ENCODE measurements at regions not wholly inside any gene's neighbourhood (a gene's known extent, or its start where the extent isn't known, plus 50 kb on each side); places are given as distances from the start of the nearest gene placed in this dataset.

DNA sequence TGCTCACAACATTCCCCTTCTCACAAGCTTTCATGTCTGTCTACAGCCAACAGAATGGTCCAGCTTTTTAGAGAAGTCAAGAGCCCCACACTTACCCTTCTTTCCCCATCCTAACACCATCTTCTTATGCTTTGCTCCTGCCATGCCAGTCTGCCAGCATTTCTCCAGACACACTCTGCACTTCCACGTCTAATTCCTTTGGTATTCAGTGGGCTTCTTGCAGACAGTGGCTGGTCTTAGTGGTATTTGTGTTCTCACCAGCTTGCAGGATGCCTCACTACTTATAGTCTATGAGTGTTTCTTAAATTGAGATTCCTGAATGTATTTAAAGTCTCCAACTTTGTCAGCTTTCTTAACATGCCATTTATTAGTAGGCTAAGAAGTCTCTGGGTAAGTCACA lies 154.4 kb downstream of the BBOX1 start:
- WGBS, 2 donors = 68 to 75% methylated on average over 1 of the region's 1 CpG
- TF ChIP-seq, protein P1, sequence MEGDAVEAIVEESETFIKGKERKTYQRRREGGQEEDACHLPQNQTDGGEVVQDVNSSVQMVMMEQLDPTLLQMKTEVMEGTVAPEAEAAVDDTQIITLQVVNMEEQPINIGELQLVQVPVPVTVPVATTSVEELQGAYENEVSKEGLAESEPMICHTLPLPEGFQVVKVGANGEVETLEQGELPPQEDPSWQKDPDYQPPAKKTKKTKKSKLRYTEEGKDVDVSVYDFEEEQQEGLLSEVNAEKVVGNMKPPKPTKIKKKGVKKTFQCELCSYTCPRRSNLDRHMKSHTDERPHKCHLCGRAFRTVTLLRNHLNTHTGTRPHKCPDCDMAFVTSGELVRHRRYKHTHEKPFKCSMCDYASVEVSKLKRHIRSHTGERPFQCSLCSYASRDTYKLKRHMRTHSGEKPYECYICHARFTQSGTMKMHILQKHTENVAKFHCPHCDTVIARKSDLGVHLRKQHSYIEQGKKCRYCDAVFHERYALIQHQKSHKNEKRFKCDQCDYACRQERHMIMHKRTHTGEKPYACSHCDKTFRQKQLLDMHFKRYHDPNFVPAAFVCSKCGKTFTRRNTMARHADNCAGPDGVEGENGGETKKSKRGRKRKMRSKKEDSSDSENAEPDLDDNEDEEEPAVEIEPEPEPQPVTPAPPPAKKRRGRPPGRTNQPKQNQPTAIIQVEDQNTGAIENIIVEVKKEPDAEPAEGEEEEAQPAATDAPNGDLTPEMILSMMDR (IDR thresholded peaks at IDR 0.05) = no peak
- ATAC-seq = no peak
- Histone ChIP-seq H3K4me3 (no peak overlapping the region), H3K36me3 (no peaks in the 10 kb centered on the region), H3K27me3 (peaks cover 0 to 4% (median 0%) of the 10 kb centered on the region in 7 donors), H3K4me1 (peaks cover 0 to 3% (median 0%) of the 10 kb centered on the region in 9 donors), H3K9me3 (no peaks in the 10 kb centered on the region), H3K27ac (no peak overlapping the region)
- intact Hi-C loops (cut with DNase I) = loop anchor here in 1 of 10 donors (10.0 kb wide), 1 partner anchor 170 kb away; the partner anchor contains the start of gene CCDC34
- DNase-seq = no peak

DNA sequence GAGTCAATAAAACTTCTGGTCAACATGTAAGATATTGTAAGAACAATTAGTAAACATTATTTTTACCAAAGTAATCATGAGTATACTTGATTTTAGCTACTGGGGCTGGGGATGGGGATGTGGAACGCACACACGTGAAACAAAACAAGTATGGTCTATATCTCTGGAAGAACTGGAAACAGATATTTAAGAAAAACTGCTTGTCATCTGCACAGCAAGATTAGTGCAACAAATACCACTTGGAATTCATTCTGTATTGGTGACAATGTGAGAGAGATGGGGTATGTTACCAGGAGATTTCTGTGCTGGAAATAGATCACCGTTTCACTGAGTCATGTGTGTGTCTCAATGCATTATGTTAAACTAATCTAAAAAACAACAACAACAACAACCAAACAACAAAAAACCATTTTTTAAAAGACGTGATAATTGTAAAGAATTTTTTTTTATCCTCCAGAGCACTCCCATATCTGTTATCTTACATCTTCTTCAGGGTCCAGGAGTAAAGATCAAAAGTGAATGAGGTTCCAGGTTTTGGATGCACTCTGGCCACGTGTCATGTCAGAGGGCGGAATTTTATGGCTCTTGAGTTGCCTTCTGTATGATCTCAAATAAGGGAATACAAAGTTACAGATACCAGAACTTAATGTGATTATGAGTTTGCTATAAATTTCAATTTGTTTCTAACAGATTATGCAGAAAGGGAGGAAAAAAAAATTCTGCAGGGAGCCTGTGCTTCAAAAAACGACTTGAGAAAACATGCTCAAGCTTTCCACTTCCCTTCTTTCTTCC lies 153.0 kb downstream of the BBOX1 start:
- no peak overlapping the region for H3K27ac ChIP-seq
- 79% methylated on average over 7 of the region's 7 CpGs for WGBS, 2 donors
- intact Hi-C loops (cut with DNase I) = loop anchor here in 1 of 10 donors (10.0 kb wide), 1 partner anchor 171 kb away; the partner anchor contains the start of gene CCDC34
- H3K9me3 ChIP-seq = no peaks in the 10 kb centered on the region
- H3K27me3 ChIP-seq = peaks cover 0 to 4% (median 0%) of the 10 kb centered on the region in 7 donors
- no peaks in the 10 kb centered on the region for H3K36me3 ChIP-seq
- H3K4me3 ChIP-seq = no peak overlapping the region
- peaks cover 0 to 10% (median 0%) of the 10 kb centered on the region in 9 donors for H3K4me1 ChIP-seq
- ATAC-seq (no peak), DNase-seq (no peak)
- TF ChIP-seq, protein P1 (IDR thresholded peaks at IDR 0.05) = no peak

DNA sequence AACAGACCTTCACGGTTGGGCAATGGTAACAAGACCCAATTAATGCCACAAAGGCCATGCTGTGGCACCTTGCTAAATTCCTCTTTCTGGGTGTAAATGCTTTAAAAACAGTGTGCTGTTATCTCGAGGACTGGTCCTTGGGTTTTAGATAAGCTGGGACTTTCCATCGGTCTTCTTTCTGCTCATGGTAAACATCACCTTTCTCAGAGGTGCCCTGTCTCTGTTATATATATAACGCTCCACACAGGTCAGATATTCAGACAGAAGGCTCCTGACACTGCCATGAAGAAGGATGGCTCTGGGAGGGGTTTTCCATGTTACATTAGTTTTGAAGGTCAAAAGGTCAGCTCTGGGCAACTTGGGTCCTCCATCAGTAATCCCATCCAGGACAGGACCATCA lies 151.6 kb downstream of the BBOX1 start:
- H3K9me3 ChIP-seq = no peaks in the 10 kb centered on the region
- peaks cover 0 to 4% (median 0%) of the 10 kb centered on the region in 7 donors for H3K27me3 ChIP-seq
- no peaks in the 10 kb centered on the region for H3K36me3 ChIP-seq
- no peak for DNase-seq
- intact Hi-C loops (cut with DNase I) = loop anchor here in 1 of 10 donors (10.0 kb wide), 1 partner anchor 173 kb away; the partner anchor contains the start of gene CCDC34
- no peak overlapping the region for H3K4me3 ChIP-seq
- no peak for ATAC-seq
- 76 to 83% methylated on average over 4 of the region's 4 CpGs for WGBS, 2 donors
- H3K27ac ChIP-seq = no peak overlapping the region
- H3K4me1 ChIP-seq = peaks cover 0 to 15% (median 0%) of the 10 kb centered on the region in 9 donors
- TF ChIP-seq, protein P1 (IDR thresholded peaks at IDR 0.05) = no peak

DNA sequence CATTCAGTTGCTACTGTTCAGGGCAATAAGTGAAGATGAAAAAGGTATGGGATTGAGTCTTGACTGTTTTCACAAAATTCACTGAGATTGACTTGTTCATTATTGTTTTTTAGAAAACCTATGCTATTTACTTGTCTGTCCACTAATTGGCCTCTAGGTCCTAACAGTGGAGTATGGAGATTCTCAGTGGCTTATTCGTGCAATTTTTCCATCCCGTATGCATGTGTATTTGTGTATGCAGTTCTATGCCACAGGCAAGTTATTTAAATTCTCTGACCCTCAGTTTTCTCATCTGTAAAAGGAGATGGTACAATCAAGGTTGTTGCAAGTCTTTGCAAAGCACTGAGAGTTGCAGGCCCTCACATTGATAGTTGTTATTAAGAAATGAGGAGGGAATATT lies 151.0 kb downstream of the BBOX1 start:
- DNase-seq (no peak), ATAC-seq (no peak)
- intact Hi-C loops (cut with DNase I) = loop anchor here in 1 of 10 donors (10.0 kb wide), 1 partner anchor 173 kb away; the partner anchor contains the start of gene CCDC34
- no peak overlapping the region for H3K27ac ChIP-seq
- no peak overlapping the region for H3K4me3 ChIP-seq
- no peaks in the 10 kb centered on the region for H3K36me3 ChIP-seq
- no peaks in the 10 kb centered on the region for H3K9me3 ChIP-seq
- H3K27me3 ChIP-seq = peaks cover 0 to 4% (median 0%) of the 10 kb centered on the region in 7 donors
- H3K4me1 ChIP-seq = peaks cover 0 to 13% (median 0%) of the 10 kb centered on the region in 9 donors
- WGBS, 2 donors = 93 to 96% methylated on average over 2 of the region's 2 CpGs
- TF ChIP-seq, protein P1 (IDR thresholded peaks at IDR 0.05) = no peak

Measured in heart right ventricle (tissue), 16 donors.